Mammary epithelial cell (primary cell): ENCODE measurements at regions not wholly inside any gene's neighbourhood (a gene's known extent, or its start where the extent isn't known, plus 50 kb on each side); places are given as distances from the start of the nearest gene placed in this dataset.
"Not testable (repeated sequence)": the region's sequence is repeated elsewhere in the genome, so short reads cannot be mapped to it uniquely, and the experiment has no call there.

ENCODE experiments used
- CTCF ChIP-seq, 2 donors: IDR thresholded peaks in 1 of 2; conservative IDR thresholded peaks in 1 of 2; 2 replicates each; pipeline ENCODE4 v1.5.1; 2011 to 2012; ENCODE audit warnings: inconsistent platforms in 2 of 2, low read length in 2 of 2, mild to moderate bottlenecking in 2 of 2, control low read depth in 1 of 2, low read depth in 1 of 2; ENCODE audit not compliant: insufficient read depth in 1 of 2; ENCODE audit errors: extremely low read depth in 1 of 2
- EZH2 ChIP-seq: IDR thresholded peaks from 2 replicates; pipeline ENCODE4 v1.6.1; 2012; ENCODE audit warnings: low read length, inconsistent platforms, borderline replicate concordance

- TF ChIP-seq CTCF (conservative IDR thresholded peaks at IDR 0.05 in 1 of 2, IDR thresholded peaks at IDR 0.05 in 1 of 2; ENCODE audit: extremely low read depth in 1 of 2, insufficient read depth in 1 of 2, low read depth in 1 of 2, low read length in 2 of 2); EZH2: not testable (repeated sequence)
Observed at GRCh38 chr11:67768001-67768730, 93.7 kb upstream of the ALDH3B2 start.
